ENCODE measurements at regions not wholly inside any gene's neighbourhood (a gene's known extent, or its start where the extent isn't known, plus 50 kb on each side); places are given as distances from the start of the nearest gene placed in this dataset.
A peak's percentile ranks its signal among the peaks of the same experiment; 100 is the strongest.

- no peak for DNase-seq
Observed at GRCh38 chr2:236719192-236719635, 149.6 kb downstream of the ACKR3 start.

- DNase-seq: no peak
Observed at GRCh38 chr2:236720974-236721540, 151.4 kb downstream of the ACKR3 start.

- no peak for DNase-seq
Observed at GRCh38 chr2:236724200-236724599, 154.6 kb downstream of the ACKR3 start.

GRCh38 chr2:236726701-236727450 lies 157.3 kb downstream of the ACKR3 start:
- DNase-seq: no peak

- no peak for DNase-seq
Observed at GRCh38 chr2:236728916-236729670, 159.5 kb downstream of the ACKR3 start.

GRCh38 chr2:236730393-236730792 lies 160.8 kb downstream of the ACKR3 start:
- DNase-seq: no peak

- peak; percentile 76 for DNase-seq
Observed at GRCh38 chr2:236731767-236732580, 162.3 kb downstream of the ACKR3 start.

GRCh38 chr2:236733156-236733555 lies 163.5 kb downstream of the ACKR3 start:
- no peak for DNase-seq

GRCh38 chr2:236735825-236736238 lies 166.2 kb downstream of the ACKR3 start:
- DNase-seq: no peak

GRCh38 chr2:236738030-236738429 lies 168.4 kb downstream of the ACKR3 start:
- no peak for DNase-seq

GRCh38 chr2:236738896-236739295 lies 169.3 kb downstream of the ACKR3 start:
- DNase-seq: no peak

- DNase-seq: no peak
Observed at GRCh38 chr2:236739663-236740062, 170.0 kb downstream of the ACKR3 start.

- no peak for DNase-seq
Observed at GRCh38 chr2:236740506-236740905, 170.9 kb downstream of the ACKR3 start.

GRCh38 chr2:236743039-236743920 lies 173.7 kb downstream of the ACKR3 start:
- DNase-seq: no peak

GRCh38 chr2:236743921-236744280 lies 174.3 kb downstream of the ACKR3 start:
- DNase-seq: no peak

- DNase-seq: no peak
Observed at GRCh38 chr2:236744281-236744705, 174.7 kb downstream of the ACKR3 start.

- no peak for DNase-seq
Observed at GRCh38 chr2:236744716-236745115, 175.1 kb downstream of the ACKR3 start.

- no peak for DNase-seq
Observed at GRCh38 chr2:236745420-236746210, 176.0 kb downstream of the ACKR3 start.

GRCh38 chr2:236746833-236747232 lies 177.2 kb downstream of the ACKR3 start:
- DNase-seq: no peak

GRCh38 chr2:236747426-236747825 lies 177.8 kb downstream of the ACKR3 start:
- no peak for DNase-seq

GRCh38 chr2:236747925-236748324 lies 178.3 kb downstream of the ACKR3 start:
- no peak for DNase-seq
